ENCODE measurements at regions not wholly inside any gene's neighbourhood (a gene's known extent, or its start where the extent isn't known, plus 50 kb on each side); places are given as distances from the start of the nearest gene placed in this dataset.

DNA sequence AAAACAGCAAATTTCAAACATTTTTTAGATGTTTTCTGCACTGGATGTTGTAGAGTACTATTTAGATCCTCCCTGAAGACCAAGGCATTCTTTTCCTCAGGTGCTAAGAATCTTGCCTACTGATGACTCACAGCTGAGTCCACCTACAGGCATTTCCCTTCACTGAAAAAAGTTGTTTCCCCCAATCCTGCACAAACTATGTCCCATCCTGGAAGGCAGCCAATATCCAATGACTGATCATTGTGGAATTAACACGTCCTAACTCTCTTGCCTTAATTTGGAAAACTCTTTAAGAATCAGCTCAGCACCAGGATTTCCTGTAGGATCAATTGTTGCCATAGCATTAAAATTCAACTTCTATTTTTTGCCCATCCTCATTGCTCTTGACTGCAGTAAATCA, 268.4 kb upstream of the IRAK1BP1 start:
- no peak for DNase-seq (ENCODE audit: low read depth, low spot score)
- Histone ChIP-seq H3K36me3 (ENCODE audit: control insufficient read depth, insufficient read depth, low read length) (no peaks in the 10 kb centered on the region), H3K27me3 (ENCODE audit: control insufficient read depth, insufficient read depth, low read length) (no peaks in the 10 kb centered on the region), H3K4me1 (ENCODE audit: control insufficient read depth, insufficient read depth, low read length) (no peaks in the 10 kb centered on the region), H3K9me3 (ENCODE audit: control insufficient read depth, insufficient read depth, low read length) (no peaks in the 10 kb centered on the region), H3K4me3 (ENCODE audit: low read length) (no peak overlapping the region), H3K27ac (ENCODE audit: low read length) (no peak overlapping the region)
- no CpG with 5 or more reads among the region's 1 CpG for WGBS (ENCODE audit: insufficient coverage, insufficient read length)

DNA sequence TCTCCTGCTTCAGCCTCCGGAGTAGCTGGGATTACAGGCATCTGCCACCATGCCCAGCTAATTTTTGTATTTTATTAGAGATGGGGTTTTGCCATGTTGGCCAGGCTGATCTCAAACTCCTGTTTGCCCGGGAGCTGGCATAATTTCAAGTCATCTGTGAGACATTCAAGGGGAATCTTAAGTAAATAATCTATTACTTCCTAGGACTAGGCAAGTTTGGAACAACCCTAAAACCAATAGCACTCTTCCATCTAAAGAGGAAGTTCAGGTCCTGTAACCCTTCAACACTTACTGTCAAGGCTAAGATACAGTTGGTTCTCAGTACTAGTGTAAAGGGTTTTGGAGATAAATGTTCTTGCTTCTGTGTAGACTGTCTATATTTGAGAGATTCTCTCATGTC, 267.8 kb upstream of the IRAK1BP1 start:
- Histone ChIP-seq H3K36me3 (ENCODE audit: control insufficient read depth, insufficient read depth, low read length) (no peaks in the 10 kb centered on the region), H3K27ac (ENCODE audit: low read length) (no peak overlapping the region), H3K27me3 (ENCODE audit: control insufficient read depth, insufficient read depth, low read length) (no peaks in the 10 kb centered on the region), H3K9me3 (ENCODE audit: control insufficient read depth, insufficient read depth, low read length) (no peaks in the 10 kb centered on the region), H3K4me1 (ENCODE audit: control insufficient read depth, insufficient read depth, low read length) (no peaks in the 10 kb centered on the region), H3K4me3 (ENCODE audit: low read length) (no peak overlapping the region)
- no CpG with 5 or more reads among the region's 2 CpGs for WGBS (ENCODE audit: insufficient coverage, insufficient read length)
- no peak for DNase-seq (ENCODE audit: low read depth, low spot score)

DNA sequence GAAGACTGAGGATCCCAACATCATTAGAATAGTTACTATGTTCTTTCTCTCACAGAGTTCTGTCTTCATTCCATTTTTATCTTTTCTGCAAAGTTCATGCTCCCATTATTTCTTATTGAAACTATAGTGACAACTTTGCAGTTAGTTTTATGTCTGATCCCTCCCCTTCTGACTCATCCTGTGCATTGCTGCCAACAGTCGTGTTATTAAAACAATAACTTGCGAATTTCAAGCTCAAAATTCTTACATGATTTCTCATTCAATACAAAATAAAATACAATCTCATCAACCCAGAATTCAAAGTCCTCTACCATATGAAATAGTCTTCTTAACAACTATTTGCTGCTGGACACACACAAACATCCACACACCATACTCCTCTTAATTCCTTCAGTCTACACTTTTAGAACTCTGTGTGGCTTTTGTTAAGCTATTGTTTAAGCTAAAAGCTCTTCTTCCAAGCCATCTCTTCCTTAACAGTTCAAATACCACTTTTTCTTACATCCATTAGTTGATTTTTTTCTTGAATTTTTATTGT, 261.4 kb upstream of the IRAK1BP1 start:
- Histone ChIP-seq H3K27ac (ENCODE audit: low read length) (no peak overlapping the region), H3K9me3 (ENCODE audit: control insufficient read depth, insufficient read depth, low read length) (no peaks in the 10 kb centered on the region), H3K27me3 (ENCODE audit: control insufficient read depth, insufficient read depth, low read length) (no peaks in the 10 kb centered on the region), H3K4me1 (ENCODE audit: control insufficient read depth, insufficient read depth, low read length) (no peaks in the 10 kb centered on the region), H3K4me3 (ENCODE audit: low read length) (no peak overlapping the region), H3K36me3 (ENCODE audit: control insufficient read depth, insufficient read depth, low read length) (no peaks in the 10 kb centered on the region)
- DNase-seq (ENCODE audit: low read depth, low spot score), result no peak
- WGBS (ENCODE audit: insufficient coverage, insufficient read length), result 100% methylated on average over 1 of the region's 2 CpGs

DNA sequence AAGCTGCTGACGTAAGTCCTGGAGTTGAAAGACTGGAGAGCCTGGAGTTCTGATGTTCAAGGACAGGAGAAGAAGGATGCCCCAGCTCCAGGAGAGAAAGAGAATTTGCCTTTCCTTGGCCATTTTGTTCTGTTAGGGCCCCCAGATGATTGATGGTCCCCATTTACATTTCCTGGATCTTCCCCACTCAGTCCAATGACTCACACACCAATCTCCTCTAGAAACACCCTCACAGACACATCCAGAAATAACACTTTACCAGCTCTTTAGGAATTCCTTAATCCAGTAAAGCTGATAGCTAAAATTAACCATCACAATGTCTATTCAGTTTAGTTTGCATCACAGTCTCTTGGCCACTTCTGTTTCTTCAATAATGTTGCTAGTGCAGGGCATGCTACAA, 260.2 kb upstream of the IRAK1BP1 start:
- Histone ChIP-seq H3K4me3 (ENCODE audit: low read length) (no peak overlapping the region), H3K36me3 (ENCODE audit: control insufficient read depth, insufficient read depth, low read length) (no peaks in the 10 kb centered on the region), H3K4me1 (ENCODE audit: control insufficient read depth, insufficient read depth, low read length) (no peaks in the 10 kb centered on the region; the same call in 1 of the 2 replicates), H3K27me3 (ENCODE audit: control insufficient read depth, insufficient read depth, low read length) (no peaks in the 10 kb centered on the region), H3K9me3 (ENCODE audit: control insufficient read depth, insufficient read depth, low read length) (no peaks in the 10 kb centered on the region), H3K27ac (ENCODE audit: low read length) (no peak overlapping the region)
- WGBS (ENCODE audit: insufficient coverage, insufficient read length), result no CpG with 5 or more reads among the region's 1 CpG
- DNase-seq (ENCODE audit: low read depth, low spot score), result no peak

DNA sequence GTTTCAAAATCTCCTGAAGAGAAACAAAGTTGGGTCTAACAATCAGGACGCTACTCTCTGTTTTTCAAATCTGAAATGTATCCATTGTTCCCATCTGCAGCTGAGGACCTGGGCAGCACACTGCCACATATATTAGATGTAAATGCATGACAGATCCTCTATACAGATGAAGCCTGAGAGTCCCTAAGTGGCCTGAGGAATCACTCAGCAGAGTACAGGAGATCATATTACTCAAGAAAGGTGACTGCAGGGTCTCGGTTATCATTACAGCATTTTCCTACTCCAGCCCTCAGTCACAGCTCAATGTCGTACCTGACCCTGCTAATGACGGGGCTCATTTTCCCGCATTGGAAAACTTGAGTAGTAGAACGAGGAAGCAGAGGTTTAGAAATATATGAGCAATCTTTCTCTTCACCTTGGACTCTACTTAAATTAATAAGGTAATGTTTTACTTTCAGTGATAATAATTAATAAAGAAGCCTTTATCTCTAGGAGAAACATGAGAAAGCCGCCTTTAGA, 256.2 kb upstream of the IRAK1BP1 start:
- Histone ChIP-seq H3K27ac (ENCODE audit: low read length) (no peak overlapping the region), H3K4me1 (ENCODE audit: control insufficient read depth, insufficient read depth, low read length) (no peaks in the 10 kb centered on the region; the same call in 1 of the 2 replicates), H3K4me3 (ENCODE audit: low read length) (no peak overlapping the region), H3K27me3 (ENCODE audit: control insufficient read depth, insufficient read depth, low read length) (no peaks in the 10 kb centered on the region), H3K9me3 (ENCODE audit: control insufficient read depth, insufficient read depth, low read length) (no peaks in the 10 kb centered on the region), H3K36me3 (ENCODE audit: control insufficient read depth, insufficient read depth, low read length) (no peaks in the 10 kb centered on the region)
- no peak for DNase-seq (ENCODE audit: low read depth, low spot score)
- no CpG with 5 or more reads among the region's 7 CpGs for WGBS (ENCODE audit: insufficient coverage, insufficient read length)

DNA sequence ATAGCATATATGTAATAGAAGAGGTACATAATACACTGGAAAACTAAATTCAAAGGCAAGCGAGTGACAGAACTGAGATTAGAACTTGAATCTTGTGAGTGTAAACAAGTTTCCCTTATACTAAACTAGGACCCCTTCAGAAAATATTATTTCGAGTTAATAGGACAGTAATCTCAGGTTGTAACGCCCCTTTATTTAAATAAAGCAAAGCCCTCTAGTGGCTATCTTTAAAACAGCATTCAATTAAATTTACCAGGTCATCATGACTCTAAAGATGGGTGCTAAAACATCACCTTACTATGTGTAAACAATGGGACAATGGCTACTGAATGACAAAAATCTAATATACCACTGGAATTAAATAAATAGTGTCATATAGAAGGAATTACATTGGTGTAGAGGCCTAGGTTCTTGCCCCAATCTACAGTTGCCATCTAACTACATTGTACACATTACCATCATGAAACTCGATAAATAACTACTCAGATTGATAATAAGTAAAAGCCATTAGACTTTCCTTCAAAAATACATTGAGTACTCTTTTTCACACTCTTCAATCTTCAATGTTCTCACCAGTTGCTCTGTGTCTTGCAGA, 255.4 kb upstream of the IRAK1BP1 start:
- WGBS (ENCODE audit: insufficient coverage, insufficient read length), result no CpG with 5 or more reads among the region's 4 CpGs
- no peak for DNase-seq (ENCODE audit: low read depth, low spot score)

DNA sequence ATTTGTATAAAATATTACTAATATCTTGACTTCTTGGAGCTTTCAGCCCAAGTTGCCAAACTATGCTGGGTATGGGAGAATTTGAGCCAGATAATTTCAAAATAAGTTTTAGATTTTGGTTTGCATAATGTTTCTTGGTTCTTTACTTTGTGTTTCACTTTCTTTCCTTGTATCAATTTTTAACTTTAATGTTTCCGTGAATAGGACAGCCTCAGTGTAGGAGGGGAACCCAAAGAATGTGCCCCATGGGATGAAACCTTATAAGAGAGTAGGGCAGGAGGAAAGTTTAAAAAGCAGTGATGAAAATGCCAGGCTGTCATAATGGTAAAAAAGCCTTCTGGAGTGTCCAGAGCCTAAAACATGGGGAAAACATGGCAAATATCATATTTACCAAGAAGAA, 252.4 kb upstream of the IRAK1BP1 start:
- no peak overlapping the region for H3K27ac ChIP-seq (ENCODE audit: low read length)
- H3K27me3 ChIP-seq (ENCODE audit: control insufficient read depth, insufficient read depth, low read length), result no peaks in the 10 kb centered on the region
- H3K9me3 ChIP-seq (ENCODE audit: control insufficient read depth, insufficient read depth, low read length), result no peaks in the 10 kb centered on the region
- no CpG with 5 or more reads among the region's 1 CpG for WGBS (ENCODE audit: insufficient coverage, insufficient read length)
- H3K4me3 ChIP-seq (ENCODE audit: low read length), result no peak overlapping the region
- H3K36me3 ChIP-seq (ENCODE audit: control insufficient read depth, insufficient read depth, low read length), result no peaks in the 10 kb centered on the region
- DNase-seq (ENCODE audit: low read depth, low spot score), result no peak
- no peaks in the 10 kb centered on the region; the same call in 1 of the 2 replicates for H3K4me1 ChIP-seq (ENCODE audit: control insufficient read depth, insufficient read depth, low read length)

More for the DNA sequence above, 255.4 kb upstream of the IRAK1BP1 start:
- H3K9me3 ChIP-seq (ENCODE audit: control insufficient read depth, insufficient read depth, low read length), result no peaks in the 10 kb centered on the region
- H3K4me3 ChIP-seq (ENCODE audit: low read length), result no peak overlapping the region
- no peaks in the 10 kb centered on the region for H3K36me3 ChIP-seq (ENCODE audit: control insufficient read depth, insufficient read depth, low read length)
- no peaks in the 10 kb centered on the region; the same call in 1 of the 2 replicates for H3K4me1 ChIP-seq (ENCODE audit: control insufficient read depth, insufficient read depth, low read length)
- H3K27ac ChIP-seq (ENCODE audit: low read length), result no peak overlapping the region
- H3K27me3 ChIP-seq (ENCODE audit: control insufficient read depth, insufficient read depth, low read length), result no peaks in the 10 kb centered on the region

DNA sequence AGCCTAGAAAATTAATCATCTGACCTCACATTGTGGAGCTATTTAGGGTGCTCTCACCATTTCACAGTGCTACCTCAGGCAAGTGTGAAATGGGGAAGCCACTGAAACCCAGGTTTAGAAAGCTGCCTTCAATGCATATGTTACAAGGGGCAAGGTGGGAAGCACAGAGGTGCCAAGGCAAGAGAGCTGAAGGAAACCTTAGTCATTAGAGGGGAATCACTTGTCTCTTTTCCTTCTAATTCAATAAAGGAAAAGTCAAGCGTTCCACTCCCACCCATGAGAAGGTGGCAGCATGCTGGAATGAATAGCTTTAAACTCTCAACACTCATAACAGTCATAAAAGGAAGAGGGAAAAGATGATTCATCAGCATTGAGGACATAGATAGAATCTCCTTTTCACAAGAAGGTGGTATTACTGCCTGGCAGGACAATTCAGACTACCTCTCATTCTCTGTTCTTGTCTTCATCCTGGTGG, 251.9 kb upstream of the IRAK1BP1 start:
- WGBS (ENCODE audit: insufficient coverage, insufficient read length), result no CpG with 5 or more reads among the region's 1 CpG
- DNase-seq (ENCODE audit: low read depth, low spot score), result no peak
- no peaks in the 10 kb centered on the region; the same call in 1 of the 2 replicates for H3K4me1 ChIP-seq (ENCODE audit: control insufficient read depth, insufficient read depth, low read length)
- H3K4me3 ChIP-seq (ENCODE audit: low read length), result no peak overlapping the region
- H3K36me3 ChIP-seq (ENCODE audit: control insufficient read depth, insufficient read depth, low read length), result no peaks in the 10 kb centered on the region
- H3K27me3 ChIP-seq (ENCODE audit: control insufficient read depth, insufficient read depth, low read length), result no peaks in the 10 kb centered on the region
- no peaks in the 10 kb centered on the region for H3K9me3 ChIP-seq (ENCODE audit: control insufficient read depth, insufficient read depth, low read length)
- H3K27ac ChIP-seq (ENCODE audit: low read length), result no peak overlapping the region

DNA sequence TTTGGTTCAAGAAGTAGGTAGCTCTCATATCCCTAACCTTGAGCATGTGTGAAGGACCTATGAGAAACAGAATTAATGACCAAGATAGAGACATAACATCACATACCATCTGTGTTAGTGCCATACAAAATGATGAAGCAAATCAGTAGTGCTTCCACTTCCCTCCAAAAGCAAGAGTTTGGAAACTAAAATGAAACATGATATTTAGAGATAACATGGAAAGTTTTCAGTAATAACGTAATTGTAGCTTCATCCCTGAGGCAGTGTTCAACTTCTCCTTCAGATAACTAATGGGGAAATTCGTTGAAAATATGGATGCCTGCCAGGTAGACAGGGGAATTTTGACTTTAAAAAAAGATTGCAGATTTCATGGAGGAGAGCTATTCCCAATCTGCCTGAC, 248.4 kb upstream of the IRAK1BP1 start:
- Histone ChIP-seq H3K4me1 (ENCODE audit: control insufficient read depth, insufficient read depth, low read length) (no peaks in the 10 kb centered on the region), H3K27ac (ENCODE audit: low read length) (no peak overlapping the region), H3K27me3 (ENCODE audit: control insufficient read depth, insufficient read depth, low read length) (no peaks in the 10 kb centered on the region), H3K36me3 (ENCODE audit: control insufficient read depth, insufficient read depth, low read length) (no peaks in the 10 kb centered on the region), H3K9me3 (ENCODE audit: control insufficient read depth, insufficient read depth, low read length) (no peaks in the 10 kb centered on the region), H3K4me3 (ENCODE audit: low read length) (no peak overlapping the region)
- WGBS (ENCODE audit: insufficient coverage, insufficient read length), result no CpG with 5 or more reads among the region's 2 CpGs
- no peak for DNase-seq (ENCODE audit: low read depth, low spot score)

DNA sequence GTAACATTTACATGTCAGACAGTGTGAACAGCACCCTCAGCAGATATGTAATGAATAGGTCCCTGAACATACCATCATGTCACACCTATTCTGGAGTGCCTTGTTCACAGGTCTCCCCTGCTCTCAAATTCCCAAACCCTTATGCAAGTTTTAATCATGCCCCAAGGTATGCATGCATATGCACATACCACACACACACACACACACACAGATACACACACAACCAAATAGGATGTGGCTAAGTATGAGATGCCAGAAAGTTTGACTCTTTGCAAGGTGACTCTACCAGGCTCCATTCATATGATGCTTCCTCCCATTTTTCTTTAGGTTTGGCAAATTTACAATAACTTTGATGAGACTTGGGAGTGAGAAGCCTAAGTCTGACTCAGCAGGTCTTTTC, 243.8 kb upstream of the IRAK1BP1 start:
- no peaks in the 10 kb centered on the region for H3K27me3 ChIP-seq (ENCODE audit: control insufficient read depth, insufficient read depth, low read length)
- H3K4me1 ChIP-seq (ENCODE audit: control insufficient read depth, insufficient read depth, low read length), result no peaks in the 10 kb centered on the region
- no peak for DNase-seq (ENCODE audit: low read depth, low spot score)
- no peak overlapping the region for H3K27ac ChIP-seq (ENCODE audit: low read length)
- no peaks in the 10 kb centered on the region for H3K9me3 ChIP-seq (ENCODE audit: control insufficient read depth, insufficient read depth, low read length)
- H3K36me3 ChIP-seq (ENCODE audit: control insufficient read depth, insufficient read depth, low read length), result no peaks in the 10 kb centered on the region
- H3K4me3 ChIP-seq (ENCODE audit: low read length), result no peak overlapping the region

All from iPS DF 6.9 (cell line).